ENCODE measurements at regions not wholly inside any gene's neighbourhood (a gene's known extent, or its start where the extent isn't known, plus 50 kb on each side); places are given as distances from the start of the nearest gene placed in this dataset.

GRCh38 chr9:107626118-107626517, 136.5 kb upstream of the KLF4 start:
- POLR2A ChIA-PET, result no interaction called here
- H3K9me3 ChIP-seq (ENCODE audit: low read length), result no peaks in the 10 kb centered on the region
- 25% methylated on average over 6 of the region's 6 CpGs for WGBS (ENCODE audit: low lambda C conversion rate)

GRCh38 chr9:107625383-107625984, 135.9 kb upstream of the KLF4 start:
- Histone ChIP-seq H3K9me3 (ENCODE audit: low read length) (no peaks in the 10 kb centered on the region), H3K36me3 (replicated peaks in 1 of 2; ENCODE audit: control insufficient read depth in 1 of 2, insufficient read depth in 2 of 2, low read length in 2 of 2) (no peaks in the 10 kb centered on the region), H3K79me2 (ENCODE audit: insufficient read depth, low read length) (no peaks in the 10 kb centered on the region), H3K4me2 (ENCODE audit: low read depth, low read length) (no peak overlapping the region), H3K9ac (ENCODE audit: insufficient read depth, low read depth, low read length) (no peak overlapping the region), H4K20me1 (ENCODE audit: insufficient read depth, low read length) (no peaks in the 10 kb centered on the region), H3K27me3 (ENCODE audit: control insufficient read depth in 1 of 2, insufficient read depth in 2 of 2, low read length in 2 of 2) (peaks cover 0 to 3% of the 10 kb centered on the region in 2 experiments; a peak in 3 of 5 replicates), H2AFZ (ENCODE audit: low read length) (no peak overlapping the region), H3K4me1 (ENCODE audit: insufficient read depth, low read length) (no peaks in the 10 kb centered on the region), H3K4me3 (replicated peaks in 1 of 3; ENCODE audit: insufficient read depth in 1 of 3, low read depth in 2 of 3, low read length in 3 of 3) (no peak overlapping the region), H3K27ac (ENCODE audit: extremely low read length, insufficient read depth, low read length) (no peak overlapping the region)
- intact Hi-C loops (cut with micrococcal nuclease; ENCODE audit: unreplicated experiment), result no loop called here
- in situ Hi-C loops (cut with HindIII; ENCODE audit: extremely low pct_ligation_motif_present, low pct_unique_long_range_greater_than_20kb), result no loop called here
- POLR2A ChIA-PET, result no interaction called here
- FAIRE-seq, result no peak
- no peak for DNase-seq (ENCODE audit: low spot score)
- BruUV-seq (replicated peaks), result no TSS peak
- 40% methylated on average over 7 of the region's 7 CpGs for WGBS (ENCODE audit: low lambda C conversion rate)
- ATAC-seq, result no peak
- CTCF ChIA-PET (ENCODE audit: low intra/inter-chr PET ratio, low total read pairs), result no interaction called here
- TF ChIP-seq CREB1 (IDR thresholded peaks at IDR 0.05), result peak; percentile 71
- no peak for TF ChIP-seq CREB1 (CRISPR knock-in tag; IDR thresholded peaks at IDR 0.05)
- no peak for TF ChIP-seq MTF1 (CRISPR knock-in tag; IDR thresholded peaks at IDR 0.05)
- TF ChIP-seq ZFP1 (CRISPR knock-in tag; IDR thresholded peaks at IDR 0.05), result no peak
- no peak for TF ChIP-seq KDM3A (CRISPR knock-in tag; IDR thresholded peaks at IDR 0.05; ENCODE audit: low read depth)
- TF ChIP-seq ZNF234 (CRISPR knock-in tag; conservative IDR thresholded peaks at IDR 0.05), result no peak
- no peak for TF ChIP-seq ZNF224 (CRISPR knock-in tag; IDR thresholded peaks at IDR 0.05)
- no peak for TF ChIP-seq ATF7 (IDR thresholded peaks at IDR 0.05)
- no peak for TF ChIP-seq ATF7 (CRISPR knock-in tag; IDR thresholded peaks at IDR 0.05)
- no peak for TF ChIP-seq MLLT10 (CRISPR knock-in tag; IDR thresholded peaks at IDR 0.05)
- no peak for TF ChIP-seq ZNF576 (CRISPR knock-in tag; IDR thresholded peaks at IDR 0.05)
- no peak for TF ChIP-seq ZNF468 (CRISPR knock-in tag; IDR thresholded peaks at IDR 0.05)
- no peak for TF ChIP-seq NR2C2 (CRISPR knock-in tag; IDR thresholded peaks at IDR 0.05; ENCODE audit: borderline replicate concordance)
- TF ChIP-seq ZNF12 (CRISPR knock-in tag; IDR thresholded peaks at IDR 0.05), result no peak

More at GRCh38 chr9:107626118-107626517, 136.5 kb upstream of the KLF4 start:
- CTCF ChIA-PET (ENCODE audit: low intra/inter-chr PET ratio, low total read pairs), result no interaction called here
- H4K20me1 ChIP-seq (ENCODE audit: insufficient read depth, low read length), result no peaks in the 10 kb centered on the region
- no peaks in the 10 kb centered on the region for H3K79me2 ChIP-seq (ENCODE audit: insufficient read depth, low read length)
- H3K27ac ChIP-seq (ENCODE audit: extremely low read length, insufficient read depth, low read length), result no peak overlapping the region
- H3K9ac ChIP-seq (ENCODE audit: insufficient read depth, low read depth, low read length), result no peak overlapping the region
- no peak for DNase-seq (ENCODE audit: low spot score)
- no peaks in the 10 kb centered on the region for H3K36me3 ChIP-seq (replicated peaks in 1 of 2; ENCODE audit: control insufficient read depth in 1 of 2, insufficient read depth in 2 of 2, low read length in 2 of 2)
- in situ Hi-C loops (cut with HindIII; ENCODE audit: extremely low pct_ligation_motif_present, low pct_unique_long_range_greater_than_20kb), result no loop called here
- intact Hi-C loops (cut with micrococcal nuclease; ENCODE audit: unreplicated experiment), result no loop called here
- FAIRE-seq, result no peak
- no TSS peak for BruUV-seq (replicated peaks)
- no peaks in the 10 kb centered on the region for H3K4me1 ChIP-seq (ENCODE audit: insufficient read depth, low read length)
- TF ChIP-seq ZSCAN29 (CRISPR knock-in tag; conservative IDR thresholded peaks at IDR 0.05) (no peak), ZNF441 (CRISPR knock-in tag; IDR thresholded peaks at IDR 0.05; ENCODE audit: borderline replicate concordance) (no peak)
- no peak overlapping the region for H3K4me2 ChIP-seq (ENCODE audit: low read depth, low read length)
- H2AFZ ChIP-seq (ENCODE audit: low read length), result no peak overlapping the region
- no peak for ATAC-seq
- no peak overlapping the region for H3K4me3 ChIP-seq (replicated peaks in 1 of 3; ENCODE audit: insufficient read depth in 1 of 3, low read depth in 2 of 3, low read length in 3 of 3)
- peaks cover 0 to 3% of the 10 kb centered on the region in 2 experiments; a peak in 3 of 5 replicates for H3K27me3 ChIP-seq (ENCODE audit: control insufficient read depth in 1 of 2, insufficient read depth in 2 of 2, low read length in 2 of 2)

All from HepG2 (cell line).